ENCODE measurements at regions not wholly inside any gene's neighbourhood (a gene's known extent, or its start where the extent isn't known, plus 50 kb on each side); places are given as distances from the start of the nearest gene placed in this dataset.

DNA sequence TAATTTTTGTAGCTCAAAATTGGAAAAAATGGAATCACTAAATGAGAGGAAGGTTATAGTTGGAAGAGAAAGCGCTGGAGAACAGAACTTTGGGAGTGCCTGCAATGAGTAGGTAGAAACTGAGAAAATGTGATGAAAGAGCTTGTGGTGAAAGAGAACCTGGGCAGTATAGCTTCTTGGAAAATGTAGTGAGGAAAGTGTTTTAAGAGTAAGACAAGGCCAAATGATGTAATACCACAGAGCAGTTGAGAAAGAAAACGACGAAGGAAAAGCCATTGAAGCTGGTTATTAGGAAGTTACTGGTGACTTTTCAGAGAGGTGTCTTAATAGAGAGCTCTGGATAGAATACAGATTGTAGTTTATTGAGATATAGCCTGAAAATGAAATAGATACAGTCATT is 255.3 kb downstream of the AEBP2 start:
- TF ChIP-seq POLR2A (IDR thresholded peaks at IDR 0.05; ENCODE audit: borderline replicate concordance, extremely low read depth, insufficient read depth, insufficient read length) (no peak), SP1 (IDR thresholded peaks at IDR 0.05; ENCODE audit: low read depth) (no peak), RAD21 (IDR thresholded peaks at IDR 0.05; ENCODE audit: low read depth) (no peak), POLR2AphosphoS5 (IDR thresholded peaks at IDR 0.05; ENCODE audit: low read depth, low read length) (no peak), EZH2phosphoT487 (IDR thresholded peaks at IDR 0.05; ENCODE audit: borderline replicate concordance) (no peak), YY1 (IDR thresholded peaks at IDR 0.05; ENCODE audit: extremely low read depth, insufficient replicate concordance, low read depth, low read length) (no peak), CBX3 (IDR thresholded peaks at IDR 0.05; ENCODE audit: low read depth) (no peak), FOSL1 (IDR thresholded peaks at IDR 0.05; ENCODE audit: low read depth) (no peak), JUND (IDR thresholded peaks at IDR 0.05) (no peak)
- TF ChIP-seq, protein P1, sequence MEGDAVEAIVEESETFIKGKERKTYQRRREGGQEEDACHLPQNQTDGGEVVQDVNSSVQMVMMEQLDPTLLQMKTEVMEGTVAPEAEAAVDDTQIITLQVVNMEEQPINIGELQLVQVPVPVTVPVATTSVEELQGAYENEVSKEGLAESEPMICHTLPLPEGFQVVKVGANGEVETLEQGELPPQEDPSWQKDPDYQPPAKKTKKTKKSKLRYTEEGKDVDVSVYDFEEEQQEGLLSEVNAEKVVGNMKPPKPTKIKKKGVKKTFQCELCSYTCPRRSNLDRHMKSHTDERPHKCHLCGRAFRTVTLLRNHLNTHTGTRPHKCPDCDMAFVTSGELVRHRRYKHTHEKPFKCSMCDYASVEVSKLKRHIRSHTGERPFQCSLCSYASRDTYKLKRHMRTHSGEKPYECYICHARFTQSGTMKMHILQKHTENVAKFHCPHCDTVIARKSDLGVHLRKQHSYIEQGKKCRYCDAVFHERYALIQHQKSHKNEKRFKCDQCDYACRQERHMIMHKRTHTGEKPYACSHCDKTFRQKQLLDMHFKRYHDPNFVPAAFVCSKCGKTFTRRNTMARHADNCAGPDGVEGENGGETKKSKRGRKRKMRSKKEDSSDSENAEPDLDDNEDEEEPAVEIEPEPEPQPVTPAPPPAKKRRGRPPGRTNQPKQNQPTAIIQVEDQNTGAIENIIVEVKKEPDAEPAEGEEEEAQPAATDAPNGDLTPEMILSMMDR (IDR thresholded peaks at IDR 0.05 in 2 of 3, conservative IDR thresholded peaks at IDR 0.05 in 1 of 3; ENCODE audit: borderline replicate concordance in 1 of 3, insufficient read depth in 1 of 3, low read depth in 2 of 3, low read length in 2 of 3) = no peak
- TF ChIP-seq, protein P2, sequence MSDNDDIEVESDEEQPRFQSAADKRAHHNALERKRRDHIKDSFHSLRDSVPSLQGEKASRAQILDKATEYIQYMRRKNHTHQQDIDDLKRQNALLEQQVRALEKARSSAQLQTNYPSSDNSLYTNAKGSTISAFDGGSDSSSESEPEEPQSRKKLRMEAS (IDR thresholded peaks at IDR 0.05) = no peak
